Amygdala (tissue), 56 donors: ENCODE measurements at regions not wholly inside any gene's neighbourhood (a gene's known extent, or its start where the extent isn't known, plus 50 kb on each side); places are given as distances from the start of the nearest gene placed in this dataset.
A peak's percentile ranks its signal among the peaks of the same experiment; 100 is the strongest.
"Not testable (repeated sequence)": the region's sequence is repeated elsewhere in the genome, so short reads cannot be mapped to it uniquely, and the experiment has no call there.

Source experiments
- DNase-seq, 56 donors: peaks; one replicate each; lab custom pipeline; 2025; lab: John Stamatoyannopoulos, UW

- no peak for DNase-seq
Observed at GRCh38 chr6:67884442-67884841, 750.6 kb upstream of the ADGRB3 start.

GRCh38 chr6:67883500-67884366, 751.3 kb upstream of the ADGRB3 start:
- no peak for DNase-seq

GRCh38 chr6:67882436-67883311, 752.4 kb upstream of the ADGRB3 start:
- no peak for DNase-seq

GRCh38 chr6:67881706-67882065, 753.4 kb upstream of the ADGRB3 start:
- DNase-seq, result no peak

- DNase-seq, result no peak
Observed at GRCh38 chr6:67880939-67881705, 754.0 kb upstream of the ADGRB3 start.

- DNase-seq, result not testable (repeated sequence)
Observed at GRCh38 chr6:67880343-67880742, 754.7 kb upstream of the ADGRB3 start.

GRCh38 chr6:67879928-67880327, 755.2 kb upstream of the ADGRB3 start:
- DNase-seq, result not testable (repeated sequence)

- DNase-seq, result not testable (repeated sequence)
Observed at GRCh38 chr6:67879105-67879904, 755.8 kb upstream of the ADGRB3 start.

- not testable (repeated sequence) for DNase-seq
Observed at GRCh38 chr6:67878216-67878615, 756.9 kb upstream of the ADGRB3 start.

- DNase-seq, result no peak
Observed at GRCh38 chr6:67877288-67877687, 757.8 kb upstream of the ADGRB3 start.

- DNase-seq, result no peak
Observed at GRCh38 chr6:67875877-67876383, 759.2 kb upstream of the ADGRB3 start.

GRCh38 chr6:67870321-67870720, 764.8 kb upstream of the ADGRB3 start:
- DNase-seq, result no peak

GRCh38 chr6:67863346-67863745, 771.7 kb upstream of the ADGRB3 start:
- DNase-seq, result no peak

GRCh38 chr6:67854098-67854497, 781.0 kb upstream of the ADGRB3 start:
- DNase-seq, result no peak

- no peak for DNase-seq
Observed at GRCh38 chr6:67839818-67840217, 795.3 kb upstream of the ADGRB3 start.

GRCh38 chr6:67825201-67825895, 809.7 kb upstream of the ADGRB3 start:
- peak in 1 of 56 donors; percentile 9 for DNase-seq

- no peak for DNase-seq
Observed at GRCh38 chr6:67818322-67818721, 816.8 kb upstream of the ADGRB3 start.

- no peak for DNase-seq
Observed at GRCh38 chr6:67815623-67816022, 819.5 kb upstream of the ADGRB3 start.

GRCh38 chr6:67814262-67814661, 820.8 kb upstream of the ADGRB3 start:
- no peak for DNase-seq
